WTC11 (cell line): ENCODE measurements at regions not wholly inside any gene's neighbourhood (a gene's known extent, or its start where the extent isn't known, plus 50 kb on each side); places are given as distances from the start of the nearest gene placed in this dataset.

Experiments used
- ATF1 ChIP-seq: sonication (generic); formaldehyde crosslinking; IDR thresholded peaks from 2 replicates; pipeline ENCODE4 v1.8.1; 2023; ENCODE audit warnings: mild to moderate bottlenecking, moderate library complexity, missing genetic modification reagents
- CBFB ChIP-seq: sonication (generic); formaldehyde crosslinking; IDR thresholded peaks from 2 replicates; pipeline ENCODE4 v1.8.1; 2022; ENCODE audit warnings: mild to moderate bottlenecking, low read depth, missing genetic modification reagents
- CTCF ChIP-seq: fragments of 200-600 bp; IDR thresholded peaks from 2 replicates; pipeline ENCODE4 v1.8.0; 2022; ENCODE audit warnings: antibody characterized with exemption
- JUN ChIP-seq: sonication (generic); formaldehyde crosslinking; IDR thresholded peaks from 2 replicates; pipeline ENCODE4 v1.8.0; 2023; ENCODE audit warnings: mild to moderate bottlenecking, missing genetic modification reagents
- NFYB ChIP-seq: sonication (generic); formaldehyde crosslinking; conservative IDR thresholded peaks from 2 replicates; pipeline ENCODE4 v1.8.0; 2022; ENCODE audit warnings: low read depth, missing genetic modification reagents
- SMAD3 ChIP-seq: sonication (generic); formaldehyde crosslinking; IDR thresholded peaks from 2 replicates; pipeline ENCODE4 v1.8.0; 2022; ENCODE audit warnings: missing genetic modification reagents, mild to moderate bottlenecking, borderline replicate concordance
- ZMAT4 ChIP-seq: fragments of 250-450 bp; sonication (Bioruptor Pico); IDR thresholded peaks from 2 replicates; pipeline ENCODE4 v1.9.0; 2021; ENCODE audit warnings: mild to moderate bottlenecking
- ZNF263 ChIP-seq: sonication (generic); formaldehyde crosslinking; IDR thresholded peaks from 2 replicates; pipeline ENCODE4 v1.8.1; 2022; ENCODE audit warnings: low read depth, mild to moderate bottlenecking, moderate library complexity, missing genetic modification reagents
- TF ChIP-seq, protein P1 (sequence below): fragments of 250-450 bp; sonication (Bioruptor Pico); IDR thresholded peaks from 2 replicates; pipeline ENCODE4 v2.1.2; 2022; ENCODE audit warnings: mild to moderate bottlenecking, moderate library complexity
- TF ChIP-seq, protein P2 (sequence below): sonication (generic); formaldehyde crosslinking; IDR thresholded peaks from 2 replicates; pipeline ENCODE4 v1.8.0; 2023; ENCODE audit warnings: mild to moderate bottlenecking, missing genetic modification reagents
- TF ChIP-seq, protein P3 (sequence below): sonication (generic); formaldehyde crosslinking; IDR thresholded peaks from 2 replicates; pipeline ENCODE4 v1.8.0; 2023; ENCODE audit warnings: missing genetic modification reagents
- TF ChIP-seq, protein P4 (sequence below): sonication (generic); formaldehyde crosslinking; IDR thresholded peaks from 2 replicates; pipeline ENCODE4 v1.8.1; 2022; ENCODE audit warnings: mild to moderate bottlenecking, missing genetic modification reagents, moderate library complexity, borderline replicate concordance
- TF ChIP-seq, protein P5 (sequence below): sonication (generic); formaldehyde crosslinking; IDR thresholded peaks from 2 replicates; pipeline ENCODE4 v1.8.1; 2023; ENCODE audit warnings: mild to moderate bottlenecking, missing genetic modification reagents, moderate library complexity

GRCh38 chr3:1664266-1664665, 434.4 kb upstream of the CNTN4 start:
- TF ChIP-seq CTCF (no peak), SMAD3 (CRISPR knock-in tag) (no peak), JUN (CRISPR knock-in tag) (no peak), ZMAT4 (CRISPR knock-in tag) (no peak), ZNF263 (CRISPR knock-in tag) (no peak), NFYB (no peak), CBFB (CRISPR knock-in tag) (no peak), ATF1 (CRISPR knock-in tag) (no peak)
- TF ChIP-seq, protein P1, sequence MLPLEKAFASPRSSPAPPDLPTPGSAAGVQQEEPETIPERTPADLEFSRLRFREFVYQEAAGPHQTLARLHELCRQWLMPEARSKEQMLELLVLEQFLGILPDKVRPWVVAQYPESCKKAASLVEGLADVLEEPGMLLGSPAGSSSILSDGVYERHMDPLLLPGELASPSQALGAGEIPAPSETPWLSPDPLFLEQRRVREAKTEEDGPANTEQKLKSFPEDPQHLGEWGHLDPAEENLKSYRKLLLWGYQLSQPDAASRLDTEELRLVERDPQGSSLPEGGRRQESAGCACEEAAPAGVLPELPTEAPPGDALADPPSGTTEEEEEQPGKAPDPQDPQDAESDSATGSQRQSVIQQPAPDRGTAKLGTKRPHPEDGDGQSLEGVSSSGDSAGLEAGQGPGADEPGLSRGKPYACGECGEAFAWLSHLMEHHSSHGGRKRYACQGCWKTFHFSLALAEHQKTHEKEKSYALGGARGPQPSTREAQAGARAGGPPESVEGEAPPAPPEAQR (CRISPR knock-in tag) = no peak
- TF ChIP-seq, protein P2, sequence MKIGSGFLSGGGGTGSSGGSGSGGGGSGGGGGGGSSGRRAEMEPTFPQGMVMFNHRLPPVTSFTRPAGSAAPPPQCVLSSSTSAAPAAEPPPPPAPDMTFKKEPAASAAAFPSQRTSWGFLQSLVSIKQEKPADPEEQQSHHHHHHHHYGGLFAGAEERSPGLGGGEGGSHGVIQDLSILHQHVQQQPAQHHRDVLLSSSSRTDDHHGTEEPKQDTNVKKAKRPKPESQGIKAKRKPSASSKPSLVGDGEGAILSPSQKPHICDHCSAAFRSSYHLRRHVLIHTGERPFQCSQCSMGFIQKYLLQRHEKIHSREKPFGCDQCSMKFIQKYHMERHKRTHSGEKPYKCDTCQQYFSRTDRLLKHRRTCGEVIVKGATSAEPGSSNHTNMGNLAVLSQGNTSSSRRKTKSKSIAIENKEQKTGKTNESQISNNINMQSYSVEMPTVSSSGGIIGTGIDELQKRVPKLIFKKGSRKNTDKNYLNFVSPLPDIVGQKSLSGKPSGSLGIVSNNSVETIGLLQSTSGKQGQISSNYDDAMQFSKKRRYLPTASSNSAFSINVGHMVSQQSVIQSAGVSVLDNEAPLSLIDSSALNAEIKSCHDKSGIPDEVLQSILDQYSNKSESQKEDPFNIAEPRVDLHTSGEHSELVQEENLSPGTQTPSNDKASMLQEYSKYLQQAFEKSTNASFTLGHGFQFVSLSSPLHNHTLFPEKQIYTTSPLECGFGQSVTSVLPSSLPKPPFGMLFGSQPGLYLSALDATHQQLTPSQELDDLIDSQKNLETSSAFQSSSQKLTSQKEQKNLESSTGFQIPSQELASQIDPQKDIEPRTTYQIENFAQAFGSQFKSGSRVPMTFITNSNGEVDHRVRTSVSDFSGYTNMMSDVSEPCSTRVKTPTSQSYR (CRISPR knock-in tag) = no peak
- TF ChIP-seq, protein P3, sequence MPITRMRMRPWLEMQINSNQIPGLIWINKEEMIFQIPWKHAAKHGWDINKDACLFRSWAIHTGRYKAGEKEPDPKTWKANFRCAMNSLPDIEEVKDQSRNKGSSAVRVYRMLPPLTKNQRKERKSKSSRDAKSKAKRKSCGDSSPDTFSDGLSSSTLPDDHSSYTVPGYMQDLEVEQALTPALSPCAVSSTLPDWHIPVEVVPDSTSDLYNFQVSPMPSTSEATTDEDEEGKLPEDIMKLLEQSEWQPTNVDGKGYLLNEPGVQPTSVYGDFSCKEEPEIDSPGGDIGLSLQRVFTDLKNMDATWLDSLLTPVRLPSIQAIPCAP = no peak
- TF ChIP-seq, protein P4, sequence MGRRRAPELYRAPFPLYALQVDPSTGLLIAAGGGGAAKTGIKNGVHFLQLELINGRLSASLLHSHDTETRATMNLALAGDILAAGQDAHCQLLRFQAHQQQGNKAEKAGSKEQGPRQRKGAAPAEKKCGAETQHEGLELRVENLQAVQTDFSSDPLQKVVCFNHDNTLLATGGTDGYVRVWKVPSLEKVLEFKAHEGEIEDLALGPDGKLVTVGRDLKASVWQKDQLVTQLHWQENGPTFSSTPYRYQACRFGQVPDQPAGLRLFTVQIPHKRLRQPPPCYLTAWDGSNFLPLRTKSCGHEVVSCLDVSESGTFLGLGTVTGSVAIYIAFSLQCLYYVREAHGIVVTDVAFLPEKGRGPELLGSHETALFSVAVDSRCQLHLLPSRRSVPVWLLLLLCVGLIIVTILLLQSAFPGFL (CRISPR knock-in tag) = no peak
- TF ChIP-seq, protein P5, sequence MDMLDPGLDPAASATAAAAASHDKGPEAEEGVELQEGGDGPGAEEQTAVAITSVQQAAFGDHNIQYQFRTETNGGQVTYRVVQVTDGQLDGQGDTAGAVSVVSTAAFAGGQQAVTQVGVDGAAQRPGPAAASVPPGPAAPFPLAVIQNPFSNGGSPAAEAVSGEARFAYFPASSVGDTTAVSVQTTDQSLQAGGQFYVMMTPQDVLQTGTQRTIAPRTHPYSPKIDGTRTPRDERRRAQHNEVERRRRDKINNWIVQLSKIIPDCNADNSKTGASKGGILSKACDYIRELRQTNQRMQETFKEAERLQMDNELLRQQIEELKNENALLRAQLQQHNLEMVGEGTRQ (CRISPR knock-in tag) = no peak
